Retinal pigment epithelial cell (primary cell): ENCODE measurements at regions not wholly inside any gene's neighbourhood (a gene's known extent, or its start where the extent isn't known, plus 50 kb on each side); places are given as distances from the start of the nearest gene placed in this dataset.

Experiments used
- DNase-seq: peaks from one replicate; pipeline ENCODE4 v3.0.0-alpha.2; 2010; ENCODE audit warnings: low read depth
- H3K4me3 ChIP-seq: 2 replicates; pipeline ENCODE4 v1.5.1; 2011; ENCODE audit warnings: mild to moderate bottlenecking, low read length, control low read depth, moderate library complexity
- CTCF ChIP-seq: conservative IDR thresholded peaks from 2 replicates; pipeline ENCODE4 v1.5.1; 2011; ENCODE audit warnings: low read depth, low read length, control low read depth, inconsistent platforms

DNA sequence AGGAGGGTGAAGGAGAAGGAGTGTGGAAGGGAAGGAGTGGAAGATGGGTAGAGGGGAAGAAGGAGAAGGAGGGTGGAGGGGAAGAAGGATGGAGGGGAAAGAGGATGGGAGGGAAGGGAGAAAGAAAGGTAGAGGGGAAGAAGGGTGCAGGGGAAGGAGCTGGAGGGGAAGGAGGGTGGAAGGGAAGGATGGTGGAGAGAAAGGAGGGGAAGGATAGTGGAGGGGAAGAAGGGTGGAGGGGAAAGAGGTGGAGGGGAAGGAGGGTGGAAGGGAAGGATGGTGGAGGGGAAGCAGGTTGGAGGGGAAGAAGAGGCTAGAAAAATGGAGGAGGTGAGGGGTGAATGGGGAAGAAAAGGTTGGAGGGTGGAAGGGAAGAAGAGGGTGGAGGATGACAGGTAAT lies 927.9 kb downstream of the UQCRFS1 start:
- no peak for DNase-seq
- TF ChIP-seq CTCF = no peak
- H3K4me3 ChIP-seq = no peak overlapping the region

GRCh38 chr19:28284389-28284788 lies 928.6 kb downstream of the UQCRFS1 start:
- TF ChIP-seq CTCF = no peak
- DNase-seq = no peak
- H3K4me3 ChIP-seq = no peak overlapping the region

- H3K4me3 ChIP-seq = no peak overlapping the region
- no peak for TF ChIP-seq CTCF
- DNase-seq = no peak
Observed at GRCh38 chr19:28283592-28283991, 929.4 kb downstream of the UQCRFS1 start.

GRCh38 chr19:28281676-28282075 lies 931.3 kb downstream of the UQCRFS1 start:
- no peak for DNase-seq
- no peak overlapping the region for H3K4me3 ChIP-seq
- TF ChIP-seq CTCF = no peak

- no peak for TF ChIP-seq CTCF
- no peak for DNase-seq
- H3K4me3 ChIP-seq = no peak overlapping the region
Observed at GRCh38 chr19:28264556-28264955, 948.4 kb downstream of the UQCRFS1 start.

- H3K4me3 ChIP-seq = no peak overlapping the region
- no peak for TF ChIP-seq CTCF
- no peak for DNase-seq
Observed at GRCh38 chr19:28258829-28259228, 954.1 kb downstream of the UQCRFS1 start.

- H3K4me3 ChIP-seq = no peak overlapping the region
- TF ChIP-seq CTCF = no peak
- no peak for DNase-seq
Observed at GRCh38 chr19:28257396-28257795, 955.6 kb downstream of the UQCRFS1 start.
